Lung (tissue), 11 donors: ENCODE measurements at regions not wholly inside any gene's neighbourhood (a gene's known extent, or its start where the extent isn't known, plus 50 kb on each side); places are given as distances from the start of the nearest gene placed in this dataset.
A peak's percentile ranks its signal among the peaks of the same experiment; 100 is the strongest.

Source experiments
- ATAC-seq: fragments of 200-7000 bp; cut with Tn5 transposase; one replicate; pipeline ENCODE4 v1.9.1; 2020; ENCODE audit warnings: moderate number of reproducible peaks; ENCODE audit not compliant: insufficient read depth, low FRiP score
- DNase-seq, 3 donors: peaks; one replicate each; pipeline ENCODE4 v3.0.0-alpha.2; 2013 to 2017
- H3K27ac ChIP-seq, 2 donors: one replicate each; pipeline ENCODE4 v1.5.1; 2013; ENCODE audit warnings: mild to moderate bottlenecking in 2 of 2, moderate library complexity in 2 of 2, control low read depth in 1 of 2, inconsistent platforms in 1 of 2, low read depth in 1 of 2, low read length in 1 of 2
- H3K27me3 ChIP-seq, 3 donors: one replicate each; pipeline ENCODE4 v1.5.1; 2013; ENCODE audit warnings: low read length in 2 of 3; ENCODE audit not compliant: control insufficient read depth in 3 of 3, insufficient read depth in 3 of 3
- H3K36me3 ChIP-seq, 4 donors: one replicate each; pipeline ENCODE4 v1.5.1; 2013; ENCODE audit warnings: low read length in 4 of 4, mild to moderate bottlenecking in 1 of 4, moderate library complexity in 1 of 4; ENCODE audit not compliant: control insufficient read depth in 4 of 4, insufficient read depth in 4 of 4
- H3K4me1 ChIP-seq, 5 donors: one replicate each; pipeline ENCODE4 v1.5.1; 2013; ENCODE audit warnings: low read length in 5 of 5, mild to moderate bottlenecking in 2 of 5, moderate library complexity in 1 of 5; ENCODE audit not compliant: control insufficient read depth in 5 of 5, insufficient read depth in 5 of 5
- H3K4me3 ChIP-seq: one replicate; pipeline ENCODE4 v1.5.1; 2013; ENCODE audit warnings: mild to moderate bottlenecking, control low read depth, moderate library complexity
- H3K9ac ChIP-seq, 2 donors: one replicate each; pipeline ENCODE4 v1.5.1; 2013; ENCODE audit warnings: low read length in 2 of 2, control low read depth in 1 of 2; ENCODE audit not compliant: insufficient read depth in 1 of 2
- H3K9me3 ChIP-seq, 4 donors: one replicate each; pipeline ENCODE4 v1.5.1; 2013; ENCODE audit warnings: low read length in 3 of 4, mild to moderate bottlenecking in 1 of 4, moderate library complexity in 1 of 4; ENCODE audit not compliant: control insufficient read depth in 4 of 4, insufficient read depth in 3 of 4
- WGBS, 2 donors: extraction: QIAGEN DNeasy Blood & Tissue Kit; methylation state at CpG; one replicate each; pipeline ENCODE4 v1.1.7; 2013; 5-methylcytosine and 5-hydroxymethylcytosine counted together
- TF ChIP-seq, protein P1 (sequence below): IDR thresholded peaks from 2 replicates; pipeline ENCODE4 v1.5.1; 2012; ENCODE audit warnings: mild to moderate bottlenecking; ENCODE audit errors: control extremely low read depth, extremely low read depth
- donor health status: control.
- donor health status: control.
- donor health status: Bipolar disorder and iron deficiency.
- donor health status: healthy.
- donor health status: DM: yes; HTN: yes; CAD: no.

DNA sequence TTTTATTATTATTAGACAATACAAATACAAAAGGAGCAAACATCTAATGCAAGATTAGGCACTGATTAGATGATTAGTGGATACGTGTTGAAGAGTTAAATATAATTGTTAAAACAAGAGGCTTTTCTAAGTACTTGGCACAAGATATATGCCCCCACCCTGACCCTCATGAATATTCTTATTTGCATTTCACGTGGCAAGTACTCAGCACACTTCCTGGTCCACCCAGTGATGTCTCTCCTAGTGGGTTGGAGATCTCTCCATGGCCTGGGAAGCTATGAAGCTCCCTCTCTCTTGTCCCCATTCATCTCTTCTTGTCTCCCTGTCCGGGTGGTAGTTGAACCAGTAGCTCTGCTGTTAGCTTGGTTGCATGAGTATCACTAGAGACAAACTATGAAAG, 375.3 kb downstream of the ADRA2A start:
- WGBS, 2 donors: 57 to 81% methylated on average over 3 of the region's 3 CpGs
- Histone ChIP-seq H3K36me3 (no peaks in the 10 kb centered on the region), H3K4me3 (no peak overlapping the region), H3K27ac (no peak overlapping the region), H3K4me1 (no peaks in the 10 kb centered on the region), H3K9ac (no peak overlapping the region), H3K27me3 (no peaks in the 10 kb centered on the region), H3K9me3 (no peaks in the 10 kb centered on the region)
- TF ChIP-seq, protein P1, sequence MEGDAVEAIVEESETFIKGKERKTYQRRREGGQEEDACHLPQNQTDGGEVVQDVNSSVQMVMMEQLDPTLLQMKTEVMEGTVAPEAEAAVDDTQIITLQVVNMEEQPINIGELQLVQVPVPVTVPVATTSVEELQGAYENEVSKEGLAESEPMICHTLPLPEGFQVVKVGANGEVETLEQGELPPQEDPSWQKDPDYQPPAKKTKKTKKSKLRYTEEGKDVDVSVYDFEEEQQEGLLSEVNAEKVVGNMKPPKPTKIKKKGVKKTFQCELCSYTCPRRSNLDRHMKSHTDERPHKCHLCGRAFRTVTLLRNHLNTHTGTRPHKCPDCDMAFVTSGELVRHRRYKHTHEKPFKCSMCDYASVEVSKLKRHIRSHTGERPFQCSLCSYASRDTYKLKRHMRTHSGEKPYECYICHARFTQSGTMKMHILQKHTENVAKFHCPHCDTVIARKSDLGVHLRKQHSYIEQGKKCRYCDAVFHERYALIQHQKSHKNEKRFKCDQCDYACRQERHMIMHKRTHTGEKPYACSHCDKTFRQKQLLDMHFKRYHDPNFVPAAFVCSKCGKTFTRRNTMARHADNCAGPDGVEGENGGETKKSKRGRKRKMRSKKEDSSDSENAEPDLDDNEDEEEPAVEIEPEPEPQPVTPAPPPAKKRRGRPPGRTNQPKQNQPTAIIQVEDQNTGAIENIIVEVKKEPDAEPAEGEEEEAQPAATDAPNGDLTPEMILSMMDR: no peak
- DNase-seq (no peak), ATAC-seq (no peak)

DNA sequence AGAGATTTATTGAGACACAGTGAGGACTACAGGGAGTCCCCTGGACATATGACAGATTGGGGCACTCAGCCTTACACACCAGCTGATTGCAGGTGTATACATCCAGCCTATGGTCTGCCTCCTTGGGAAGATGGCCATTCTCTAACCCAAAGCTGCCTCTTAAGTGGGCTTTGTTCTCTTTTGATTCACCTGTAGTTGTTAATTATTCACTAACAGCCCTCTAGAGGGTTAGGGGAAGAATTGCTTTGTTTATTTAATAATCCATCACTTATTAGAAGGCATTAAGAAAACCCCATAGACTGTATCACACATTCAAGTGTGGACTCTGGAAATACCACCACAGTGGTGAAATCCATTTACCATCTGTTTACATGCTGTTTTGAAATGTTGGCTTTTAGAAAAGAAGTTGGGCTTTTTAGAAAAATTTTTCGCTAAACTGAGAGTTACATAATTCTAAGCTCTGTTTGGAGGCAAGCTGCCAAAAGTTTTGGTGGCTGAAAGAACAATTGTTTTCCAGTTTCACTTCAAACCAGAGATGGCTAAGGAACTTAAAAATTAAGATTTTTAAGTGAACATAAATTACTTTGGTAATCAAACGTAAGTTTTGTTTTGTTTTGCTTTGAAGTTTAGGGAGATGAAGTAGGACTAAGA, 379.1 kb downstream of the ADRA2A start:
- Histone ChIP-seq H3K27me3 (no peaks in the 10 kb centered on the region), H3K9me3 (no peaks in the 10 kb centered on the region), H3K9ac (no peak overlapping the region), H3K36me3 (no peaks in the 10 kb centered on the region), H3K27ac (no peak overlapping the region), H3K4me3 (no peak overlapping the region), H3K4me1 (no peaks in the 10 kb centered on the region)
- ATAC-seq (no peak), DNase-seq (peak in 2 of 3 donors; percentile 4 to 18)
- TF ChIP-seq, protein P1: no peak
- WGBS, 2 donors: 47 to 60% methylated on average over 2 of the region's 2 CpGs

DNA sequence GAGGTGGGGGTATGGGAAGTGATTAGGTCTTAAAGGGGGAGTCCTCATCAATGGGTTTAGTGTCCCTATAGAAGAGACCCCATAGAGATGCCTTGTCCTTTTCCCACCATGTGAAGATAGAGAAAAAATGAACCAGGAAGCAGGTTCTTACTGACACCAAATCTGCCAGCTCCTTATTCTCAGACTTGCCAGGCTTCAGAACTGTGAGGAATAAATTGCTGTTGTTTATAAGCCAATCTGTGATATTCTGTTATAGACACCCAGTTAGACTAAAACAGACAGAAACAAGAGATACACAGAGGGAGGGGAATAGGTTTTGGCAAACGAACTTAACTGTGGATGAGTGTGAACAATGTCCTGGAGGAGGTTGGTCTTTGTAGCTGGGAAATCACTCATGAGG, 381.4 kb downstream of the ADRA2A start:
- ATAC-seq (no peak), DNase-seq (no peak)
- no peak overlapping the region for H3K4me3 ChIP-seq
- H3K4me1 ChIP-seq: no peaks in the 10 kb centered on the region
- H3K9ac ChIP-seq: no peak overlapping the region
- no peaks in the 10 kb centered on the region for H3K27me3 ChIP-seq
- H3K9me3 ChIP-seq: peaks cover 0 to 2% (median 0%) of the 10 kb centered on the region in 4 donors
- TF ChIP-seq, protein P1: no peak
- 51 to 68% methylated on average over 1 of the region's 1 CpG for WGBS, 2 donors
- H3K27ac ChIP-seq: no peak overlapping the region
- H3K36me3 ChIP-seq: no peaks in the 10 kb centered on the region

DNA sequence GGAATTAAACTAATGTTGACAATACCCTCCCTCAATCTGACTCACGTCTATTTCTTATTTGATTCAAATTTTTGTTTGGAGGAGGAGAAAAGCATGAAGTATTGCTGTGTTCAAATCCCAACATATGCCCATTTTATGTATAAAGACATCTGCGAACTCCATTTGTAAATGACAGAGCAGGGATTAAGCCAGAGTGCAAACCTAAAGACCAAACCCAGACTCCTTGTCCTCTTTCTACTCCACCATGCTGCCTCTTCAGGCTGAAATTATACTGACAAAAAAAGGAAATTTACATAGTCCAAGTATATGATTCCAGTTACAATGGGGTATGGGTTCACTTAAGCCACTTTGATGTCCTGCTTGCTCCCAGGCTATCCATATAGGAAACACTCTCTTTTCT, 383.1 kb downstream of the ADRA2A start:
- Histone ChIP-seq H3K27ac (no peak overlapping the region), H3K9me3 (peaks cover 0 to 2% (median 0%) of the 10 kb centered on the region in 4 donors), H3K27me3 (no peaks in the 10 kb centered on the region), H3K36me3 (no peaks in the 10 kb centered on the region), H3K4me1 (no peaks in the 10 kb centered on the region), H3K4me3 (no peak overlapping the region), H3K9ac (no peak overlapping the region)
- TF ChIP-seq, protein P1: no peak
- DNase-seq (no peak), ATAC-seq (no peak)
- 85 to 89% methylated on average over 2 of the region's 2 CpGs for WGBS, 2 donors
